RCC 7860 (cell line): ENCODE measurements at regions not wholly inside any gene's neighbourhood (a gene's known extent, or its start where the extent isn't known, plus 50 kb on each side); places are given as distances from the start of the nearest gene placed in this dataset.
"Not testable (repeated sequence)": the region's sequence is repeated elsewhere in the genome, so short reads cannot be mapped to it uniquely, and the experiment has no call there.

ENCODE experiments used
- DNase-seq: peaks from one replicate; pipeline ENCODE4 v3.0.0-alpha.2; 2015; ENCODE audit warnings: low spot score
- FAIRE-seq: peaks from 2 replicates; lab custom pipeline; 2012; peaks lifted over from hg19 to GRCh38; lab: Jason Lieb, UNC

DNA sequence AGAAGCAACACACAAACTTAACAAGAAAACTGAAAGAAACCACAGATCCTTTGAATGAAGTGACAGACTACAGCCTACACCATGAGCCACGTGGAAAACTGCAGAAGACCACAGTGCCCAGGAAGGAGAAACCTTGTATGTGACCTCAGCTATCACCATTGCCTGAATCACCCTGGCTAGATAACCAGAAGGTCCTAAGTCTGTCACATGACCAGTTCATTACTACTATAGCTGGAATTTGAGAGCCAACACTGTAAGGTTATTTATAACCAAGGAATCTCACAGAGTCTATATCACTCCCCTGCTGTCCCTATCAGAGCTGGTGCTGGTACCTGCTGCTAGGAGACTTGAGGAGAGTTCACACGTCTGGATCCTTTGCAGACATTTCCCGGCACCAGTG is 90.3 kb upstream of the FBXL17 start:
- DNase-seq (no peak), FAIRE-seq (no peak)

DNA sequence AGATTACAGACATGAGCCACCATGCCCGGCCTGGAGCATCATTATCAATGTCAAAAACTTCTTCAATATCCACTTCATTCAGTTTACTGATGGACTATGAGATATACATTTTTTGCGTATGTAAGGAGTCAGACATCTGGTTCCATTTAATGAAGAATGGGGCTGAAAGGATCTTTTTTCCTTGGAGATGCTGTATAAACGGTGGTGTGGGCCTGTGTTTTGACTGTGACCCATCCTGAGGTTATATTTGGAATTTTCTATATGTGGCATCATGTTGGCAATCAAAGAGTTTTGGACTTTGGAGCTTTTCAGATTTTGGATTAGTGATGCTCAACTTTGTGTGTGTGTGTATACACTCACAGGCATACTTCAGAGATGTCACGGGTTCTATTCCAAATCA is 85.7 kb upstream of the FBXL17 start:
- DNase-seq (no peak), FAIRE-seq (no peak)

DNA sequence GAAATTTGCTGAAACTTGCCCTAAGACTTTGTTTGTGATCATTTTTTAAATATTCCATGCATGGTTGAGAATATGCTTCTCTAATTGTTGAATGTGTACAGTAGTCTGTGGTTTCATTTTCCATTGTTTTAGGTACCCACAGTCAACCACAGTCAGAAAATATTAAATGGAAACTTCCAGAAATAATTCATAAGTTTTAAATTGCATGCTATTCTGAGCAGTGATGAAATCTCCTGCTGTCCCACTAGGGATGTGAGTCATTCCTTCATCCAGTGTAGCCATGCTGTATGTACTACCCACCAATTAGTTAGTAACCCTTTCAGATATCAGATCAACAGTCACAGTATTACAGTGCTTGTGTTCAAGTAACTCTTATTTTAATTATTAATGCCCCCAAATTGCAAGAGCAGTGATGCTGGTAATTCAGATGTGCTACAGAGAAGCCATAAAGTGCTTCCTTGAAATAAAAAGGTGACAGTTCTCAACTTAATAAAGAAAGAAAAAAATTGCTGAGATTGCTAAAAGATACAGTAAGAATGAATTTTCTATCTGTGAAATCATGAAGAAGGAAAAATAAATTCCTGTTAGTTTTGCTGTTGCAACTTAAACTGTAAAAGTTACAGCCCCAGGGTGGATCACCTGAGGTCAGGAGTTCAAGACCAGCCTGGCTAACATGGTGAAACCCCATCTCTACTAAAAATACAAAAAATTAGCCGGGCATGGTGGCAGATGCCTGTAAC is 79.9 kb upstream of the FBXL17 start:
- FAIRE-seq (no peak), DNase-seq (peak; percentile 14)

DNA sequence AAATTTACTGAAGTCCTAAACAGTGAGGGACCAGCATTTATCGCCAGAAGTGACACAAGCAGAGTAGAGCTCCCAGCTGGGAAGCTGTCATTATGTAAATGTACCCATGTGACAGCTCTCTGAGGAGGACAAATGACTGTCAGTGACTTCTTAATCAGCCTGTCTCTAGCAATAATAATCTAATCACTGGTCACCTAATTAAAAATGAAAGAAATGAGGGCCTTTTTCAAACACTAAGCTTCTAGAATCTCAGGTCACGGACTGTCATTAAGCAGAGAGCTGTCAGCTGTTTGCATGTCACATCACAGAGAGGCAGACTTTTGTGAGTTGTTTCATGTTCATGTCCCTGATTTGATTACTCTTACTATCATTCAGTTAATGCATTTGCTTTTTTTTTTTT is 77.9 kb upstream of the FBXL17 start:
- DNase-seq (no peak), FAIRE-seq (no peak)

DNA sequence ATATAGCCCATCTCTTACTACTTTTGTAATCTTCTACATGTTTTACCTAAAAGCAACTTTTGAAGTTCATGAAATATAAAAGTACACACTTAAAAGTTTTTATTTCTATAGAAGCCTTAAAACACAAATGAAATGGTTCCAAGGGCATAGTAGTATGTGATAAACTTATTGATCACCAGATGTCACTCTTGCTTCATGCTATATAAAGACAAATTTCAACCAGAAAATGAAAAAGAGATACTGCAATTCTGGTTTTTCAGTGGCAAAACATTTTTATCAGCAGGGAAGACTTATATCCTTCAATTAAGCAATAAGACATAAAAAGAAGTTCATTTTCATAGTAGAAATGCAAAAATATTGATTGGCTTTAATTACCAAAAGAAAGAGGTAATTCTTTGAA is 69.4 kb upstream of the FBXL17 start:
- DNase-seq (no peak), FAIRE-seq (no peak)

DNA sequence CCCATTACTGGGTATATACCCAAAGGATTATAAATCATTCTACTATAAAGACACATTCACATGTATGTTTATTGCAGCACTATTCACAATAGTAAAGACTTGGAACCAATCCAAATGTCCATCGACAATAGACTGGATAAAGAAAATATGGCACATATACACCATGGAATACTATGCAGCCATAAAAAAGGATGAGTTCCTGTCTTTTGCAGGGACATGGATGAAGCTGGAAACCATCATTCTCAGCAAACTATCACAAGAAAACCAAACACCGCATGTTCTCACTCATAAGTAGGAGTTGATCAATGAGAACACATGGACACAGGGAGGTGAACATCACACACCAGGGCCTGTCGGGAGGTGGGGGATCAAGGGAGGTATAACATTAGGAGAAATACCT is 62.2 kb upstream of the FBXL17 start:
- not testable (repeated sequence) for FAIRE-seq, DNase-seq

DNA sequence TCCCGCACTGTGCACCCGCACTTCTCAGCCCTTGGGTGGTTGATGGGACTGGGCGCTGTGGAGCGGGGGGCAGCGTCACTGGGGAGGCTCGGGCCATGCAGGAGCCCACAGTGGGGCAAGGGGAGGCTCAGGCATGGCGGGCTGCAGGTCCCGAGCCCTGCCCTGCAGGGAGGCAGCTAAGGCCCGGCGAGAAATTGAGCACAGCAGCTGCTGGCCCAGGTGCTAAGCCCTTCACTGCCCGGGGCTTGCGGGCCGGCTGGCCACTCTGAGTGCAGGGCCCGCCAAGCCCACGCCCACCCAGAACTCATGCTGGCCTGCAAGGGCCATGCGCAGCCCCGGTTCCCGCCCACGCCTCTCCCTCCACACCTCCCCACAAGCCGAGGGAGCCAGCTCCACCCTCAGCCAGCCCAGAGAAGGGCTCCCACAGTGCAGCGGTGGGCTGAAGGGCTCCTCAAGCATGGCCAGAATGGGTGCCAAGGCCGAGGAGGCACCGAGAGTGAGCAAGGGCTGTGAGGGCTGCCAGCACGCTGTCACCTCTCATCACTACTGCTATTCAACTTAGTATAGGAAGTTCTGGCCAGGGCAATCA is 60.3 kb upstream of the FBXL17 start:
- FAIRE-seq, DNase-seq: not testable (repeated sequence)

DNA sequence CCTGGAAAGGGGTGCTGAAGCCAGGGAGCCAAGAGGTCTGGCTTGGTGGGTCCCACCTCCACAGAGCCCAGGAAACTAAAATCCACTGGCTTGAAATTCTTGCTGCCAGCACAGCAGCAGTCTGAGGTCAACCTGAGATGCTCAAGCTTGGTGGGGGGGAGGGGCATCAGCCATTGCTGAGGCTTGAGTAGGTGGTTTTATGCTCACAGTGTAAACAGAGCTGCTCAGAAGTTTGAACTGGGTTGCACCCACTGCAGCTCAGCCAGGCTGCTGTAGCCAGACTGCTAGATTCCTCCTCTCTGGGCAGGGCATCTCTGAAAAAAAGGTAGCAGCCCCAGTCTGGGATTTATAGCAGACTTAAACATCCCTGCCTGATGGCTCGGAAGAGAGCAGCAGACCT is 55.5 kb upstream of the FBXL17 start:
- FAIRE-seq = no peak
- no peak for DNase-seq

DNA sequence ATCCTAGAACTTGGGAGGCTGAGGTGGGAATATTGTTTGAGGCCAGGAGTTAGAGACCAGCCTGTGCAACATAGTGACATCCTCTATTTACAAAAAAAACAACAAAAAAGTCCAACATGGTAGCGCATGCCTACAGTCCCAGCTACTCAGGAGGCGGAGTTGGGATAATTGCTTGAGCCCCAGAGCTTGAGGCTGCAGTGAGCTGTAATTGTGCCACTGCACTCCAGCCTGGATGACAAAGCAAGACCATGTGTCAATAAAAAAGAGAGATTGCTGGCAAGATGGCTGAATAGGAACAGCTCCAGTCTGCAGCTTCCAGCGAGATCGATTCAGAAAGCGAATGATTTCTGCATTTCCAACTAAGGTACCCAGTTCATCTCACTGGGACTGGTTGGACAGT is 54.8 kb upstream of the FBXL17 start:
- DNase-seq = no peak
- no peak for FAIRE-seq

DNA sequence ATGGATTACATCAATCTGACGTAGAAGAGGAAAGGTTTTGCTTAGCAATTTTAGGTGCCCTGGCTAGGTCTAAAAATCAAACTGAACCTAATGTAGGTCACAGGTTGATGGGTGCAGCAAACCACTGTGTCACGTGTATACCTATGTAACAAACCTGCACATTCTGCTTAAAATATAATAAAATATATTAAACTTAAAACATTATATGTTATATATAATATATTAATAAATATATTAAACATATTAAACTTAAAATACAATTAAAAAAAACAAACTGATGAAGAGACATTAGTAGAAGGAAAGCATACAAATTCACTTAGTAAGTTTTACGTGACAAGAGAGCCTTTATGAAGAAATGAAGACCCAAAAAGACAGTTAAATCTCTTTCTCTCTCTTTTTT is 51.7 kb upstream of the FBXL17 start:
- DNase-seq = no peak
- FAIRE-seq = no peak

DNA sequence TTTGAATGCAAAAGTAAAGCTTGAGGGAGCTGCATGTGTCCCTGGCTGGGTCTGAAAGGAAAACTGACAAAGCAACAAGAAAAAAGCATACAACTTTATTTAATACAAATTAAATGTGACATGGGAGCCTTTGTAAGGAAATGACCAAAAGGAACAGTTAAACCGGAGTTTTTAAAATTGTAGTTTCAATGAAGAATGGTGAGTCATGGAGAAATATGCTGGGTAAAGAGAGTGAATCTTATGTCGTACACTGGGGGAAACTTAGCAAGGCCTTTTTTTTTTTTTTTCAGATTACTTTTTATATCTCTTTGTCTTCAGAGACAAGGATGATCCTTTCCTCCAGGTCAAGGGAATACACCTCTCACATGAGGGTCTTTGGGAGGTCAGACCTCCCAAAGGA is 50.1 kb upstream of the FBXL17 start:
- DNase-seq = no peak

More for the DNA sequence above, 50.1 kb upstream of the FBXL17 start:
- FAIRE-seq = no peak
